BLaER1 treated with 17β-estradiol and CSF1 and Interleukin-3, amounts not matched to agents 10 nM and 100 nM (cell line): ENCODE measurements at regions not wholly inside any gene's neighbourhood (a gene's known extent, or its start where the extent isn't known, plus 50 kb on each side); places are given as distances from the start of the nearest gene placed in this dataset.
"Not testable (repeated sequence)": the region's sequence is repeated elsewhere in the genome, so short reads cannot be mapped to it uniquely, and the experiment has no call there.

Experiments
- H3K27ac ChIP-seq, 11 experiments: shearing (Covaris generic); formaldehyde crosslinking; 2 replicates each; pipeline ENCODE4 v1.8.1; 2022
- H3K27me3 ChIP-seq, 11 experiments: shearing (Covaris generic); formaldehyde crosslinking; 2 replicates each; pipeline ENCODE4 v1.8.1; 2022
- H3K36me3 ChIP-seq, 11 experiments: shearing (Covaris generic); formaldehyde crosslinking; 2 replicates each; pipeline ENCODE4 v1.8.1; 2022
- H3K4me1 ChIP-seq, 10 experiments: shearing (Covaris generic); formaldehyde crosslinking; 2 replicates each; pipeline ENCODE4 v1.8.1; 2022
- H3K4me2 ChIP-seq, 11 experiments: shearing (Covaris generic); formaldehyde crosslinking; 2 replicates each; pipeline ENCODE4 v1.8.1; 2022
- H3K4me3 ChIP-seq, 10 experiments: shearing (Covaris generic); formaldehyde crosslinking; 2 replicates each; pipeline ENCODE4 v1.8.1; 2022
- H3K9ac ChIP-seq, 11 experiments: shearing (Covaris generic); formaldehyde crosslinking; 2 replicates each; pipeline ENCODE4 v1.8.1; 2022
- H3K9me3 ChIP-seq, 11 experiments: shearing (Covaris generic); formaldehyde crosslinking; replicated peaks in 1 of 11; 2 replicates each; pipeline ENCODE4 v1.8.1; 2022
- H4K20me1 ChIP-seq, 11 experiments: shearing (Covaris generic); formaldehyde crosslinking; 2 replicates each; pipeline ENCODE4 v1.8.1; 2022
- Cebpa-rat ChIP-seq, 11 experiments: shearing (Covaris generic); IDR thresholded peaks; 2 replicates each; pipeline ENCODE4 v1.8.1; 2022

DNA sequence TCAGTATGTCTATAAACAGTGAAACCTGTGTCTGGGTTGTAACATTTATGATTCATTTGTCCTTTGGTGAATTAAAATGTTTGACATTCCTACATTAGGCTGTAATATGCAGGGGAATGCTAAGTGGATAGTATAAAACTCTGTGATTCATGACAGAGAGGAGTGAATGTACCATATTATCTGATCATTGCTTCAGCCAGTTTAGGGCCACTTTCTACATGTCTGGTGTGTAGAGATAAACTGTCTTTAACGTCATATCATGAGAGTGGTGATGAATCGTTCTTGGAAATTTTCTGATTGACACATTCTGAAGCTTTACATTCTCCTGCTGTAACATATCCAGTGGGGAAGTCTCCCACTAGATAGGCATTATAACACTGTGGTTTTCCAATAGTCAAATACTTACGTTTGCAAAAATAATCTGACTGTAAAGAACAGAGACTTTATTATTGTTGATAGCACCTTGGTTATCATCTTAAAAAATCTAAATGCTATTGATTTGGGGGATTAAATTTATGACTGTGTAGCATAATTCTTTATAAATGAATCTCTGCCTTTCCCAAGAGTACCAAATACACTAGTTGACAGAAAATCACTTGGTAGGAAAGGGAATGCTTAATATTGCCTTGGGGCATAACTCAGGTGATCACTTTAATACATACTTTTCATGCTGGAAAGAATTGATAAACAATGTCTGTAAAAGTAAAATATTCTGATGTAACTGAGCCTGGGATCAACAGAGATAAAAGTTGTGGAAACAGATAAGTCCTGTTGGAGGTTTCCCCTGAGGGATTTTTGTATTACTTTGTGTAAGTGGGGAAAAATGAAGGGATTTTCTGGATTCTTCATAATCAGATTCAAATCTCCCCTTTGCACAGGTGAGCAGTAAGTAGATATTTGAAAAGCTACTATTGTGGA, 427.9 kb downstream of the JRKL start:
- TF ChIP-seq Cebpa-rat (IDR thresholded peaks at IDR 0.05): no peak
- no peak overlapping the region for H3K9ac ChIP-seq
- no peaks in the 10 kb centered on the region for H3K9me3 ChIP-seq
- no peaks in the 10 kb centered on the region for H4K20me1 ChIP-seq
- H3K4me2 ChIP-seq: no peak overlapping the region
- no peak overlapping the region for H3K27ac ChIP-seq
- no peaks in the 10 kb centered on the region for H3K4me1 ChIP-seq
- no peaks in the 10 kb centered on the region for H3K36me3 ChIP-seq
- H3K4me3 ChIP-seq: no peak overlapping the region
- H3K27me3 ChIP-seq: no peaks in the 10 kb centered on the region

DNA sequence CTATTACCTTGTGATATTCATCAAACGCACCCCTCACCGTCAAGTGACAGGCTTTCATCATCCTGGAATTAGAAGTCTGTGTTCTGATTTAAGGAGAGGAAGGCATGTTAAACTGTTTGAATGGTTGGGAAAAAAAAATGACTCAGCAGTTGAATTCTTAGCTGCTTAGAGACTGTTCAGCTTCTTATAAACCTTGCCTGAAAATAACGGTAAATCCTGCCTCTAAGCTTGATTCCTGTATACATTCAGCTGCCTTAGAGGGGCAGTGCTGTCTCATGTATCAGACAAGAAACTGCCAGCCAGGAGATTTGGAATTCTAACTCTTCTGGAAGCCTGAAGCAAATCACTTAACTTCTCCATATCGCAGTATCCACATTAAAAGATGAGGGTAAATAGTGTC, 437.4 kb downstream of the JRKL start:
- H4K20me1 ChIP-seq: no peaks in the 10 kb centered on the region

DNA sequence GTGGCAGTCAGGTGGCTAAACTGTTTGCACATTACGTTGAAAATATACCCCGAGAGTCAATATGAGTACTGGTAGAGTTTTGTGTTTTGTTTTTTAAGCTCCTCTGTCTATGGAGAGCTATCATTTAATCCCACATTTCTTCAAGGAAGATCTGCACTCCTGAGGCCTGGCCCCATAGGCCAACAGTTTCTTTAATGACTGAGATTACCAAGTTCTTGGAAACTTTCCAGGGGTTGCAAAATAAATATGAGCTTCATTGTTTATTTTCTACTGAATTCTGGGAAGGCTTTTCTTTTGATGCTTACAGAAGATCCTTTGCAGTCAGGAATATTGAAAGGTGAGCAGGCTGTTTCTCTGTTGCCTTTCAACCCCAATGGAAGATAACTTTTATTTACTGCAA, 452.0 kb downstream of the JRKL start:
- no peak for TF ChIP-seq Cebpa-rat (IDR thresholded peaks at IDR 0.05)
- no peak overlapping the region for H3K4me2 ChIP-seq
- no peaks in the 10 kb centered on the region for H3K4me1 ChIP-seq
- H4K20me1 ChIP-seq: no peaks in the 10 kb centered on the region
- no peak overlapping the region for H3K9ac ChIP-seq
- no peak overlapping the region for H3K27ac ChIP-seq
- no peaks in the 10 kb centered on the region for H3K9me3 ChIP-seq
- no peak overlapping the region for H3K4me3 ChIP-seq
- no peaks in the 10 kb centered on the region for H3K27me3 ChIP-seq
- no peaks in the 10 kb centered on the region for H3K36me3 ChIP-seq

More for the DNA sequence above, 437.4 kb downstream of the JRKL start:
- H3K27me3 ChIP-seq: no peaks in the 10 kb centered on the region
- no peak overlapping the region for H3K9ac ChIP-seq
- no peak overlapping the region for H3K27ac ChIP-seq
- no peaks in the 10 kb centered on the region for H3K4me1 ChIP-seq
- no peak overlapping the region for H3K4me3 ChIP-seq
- H3K4me2 ChIP-seq: no peak overlapping the region
- no peaks in the 10 kb centered on the region for H3K9me3 ChIP-seq
- TF ChIP-seq Cebpa-rat (IDR thresholded peaks at IDR 0.05): no peak
- no peaks in the 10 kb centered on the region for H3K36me3 ChIP-seq

DNA sequence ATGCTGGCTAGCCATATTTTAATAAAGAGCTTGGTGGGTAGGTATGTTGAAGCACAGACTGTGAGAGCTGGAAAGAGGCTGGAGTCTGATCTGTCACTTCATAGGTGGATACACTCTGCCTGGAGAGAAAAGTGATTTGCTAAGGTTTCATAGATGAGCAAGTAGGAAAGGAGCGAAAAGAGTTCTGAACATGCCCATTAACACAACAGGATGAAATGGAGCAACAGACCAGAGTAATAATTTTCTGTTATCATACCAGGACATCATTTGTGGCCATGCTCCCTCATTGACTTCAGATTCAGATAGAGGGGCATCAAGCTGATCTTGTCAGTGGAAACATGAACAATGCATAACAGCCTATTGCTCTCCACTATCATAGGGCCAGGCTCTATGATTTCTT, 452.9 kb downstream of the JRKL start:
- Histone ChIP-seq H3K27me3 (no peaks in the 10 kb centered on the region), H3K36me3 (no peaks in the 10 kb centered on the region), H3K27ac (no peak overlapping the region), H4K20me1 (no peaks in the 10 kb centered on the region), H3K9ac (no peak overlapping the region), H3K4me3 (no peak overlapping the region), H3K4me2 (no peak overlapping the region), H3K4me1 (no peaks in the 10 kb centered on the region), H3K9me3 (no peaks in the 10 kb centered on the region)
- no peak for TF ChIP-seq Cebpa-rat (IDR thresholded peaks at IDR 0.05)

DNA sequence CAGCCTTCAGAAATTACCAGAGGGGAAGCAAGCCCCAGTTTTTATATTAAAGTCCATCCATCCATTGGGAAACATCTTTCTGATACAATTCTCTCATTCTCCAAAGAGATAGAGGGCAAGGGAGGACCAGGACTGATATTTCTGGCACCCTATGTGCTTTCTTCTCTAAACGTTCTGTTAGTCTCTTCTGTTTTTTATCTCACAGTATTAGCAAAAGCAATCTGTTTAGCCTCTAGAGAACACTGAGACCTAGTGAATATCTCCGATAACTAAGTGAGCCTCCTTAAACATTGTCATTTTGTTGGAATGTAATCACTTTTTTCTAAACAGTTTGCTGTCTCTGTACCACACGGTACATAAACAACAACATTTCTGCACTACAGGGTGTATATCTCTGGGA, 464.6 kb downstream of the JRKL start:
- Histone ChIP-seq H3K27ac (no peak overlapping the region), H3K9me3 (peaks cover 0 to 9% (median 0%) of the 10 kb centered on the region in 11 experiments; a peak in 4 of 22 replicates), H4K20me1 (no peaks in the 10 kb centered on the region), H3K36me3 (no peaks in the 10 kb centered on the region), H3K4me2 (no peak overlapping the region), H3K27me3 (no peaks in the 10 kb centered on the region), H3K4me1 (no peaks in the 10 kb centered on the region), H3K4me3 (no peak overlapping the region), H3K9ac (no peak overlapping the region)
- no peak for TF ChIP-seq Cebpa-rat (IDR thresholded peaks at IDR 0.05)

DNA sequence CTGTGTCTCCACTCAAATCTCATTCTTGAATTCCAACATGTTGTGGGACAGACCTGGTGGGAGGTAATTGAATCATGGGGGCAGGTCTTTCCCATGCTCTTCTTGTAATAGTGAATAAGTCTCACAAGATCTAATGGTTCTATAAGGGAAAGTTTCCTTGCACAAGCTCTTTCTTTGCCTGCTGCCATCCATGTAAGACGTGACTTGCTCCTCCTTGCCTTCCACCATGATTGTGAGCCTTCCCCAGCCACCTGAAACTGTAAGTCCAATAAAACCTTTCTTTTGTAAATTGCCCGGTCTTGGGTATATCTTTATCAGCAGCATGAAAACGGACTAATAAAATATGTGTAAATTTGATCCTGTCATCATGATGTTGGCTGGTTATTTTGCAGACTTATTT, 471.9 kb downstream of the JRKL start:
- not testable (repeated sequence) for H3K4me3 ChIP-seq, H3K27me3 ChIP-seq, H3K4me2 ChIP-seq, H3K9ac ChIP-seq, H4K20me1 ChIP-seq, H3K27ac ChIP-seq, H3K36me3 ChIP-seq
- Histone ChIP-seq H3K9me3 (peaks cover 9 to 19% (median 17%) of the 10 kb centered on the region in 11 experiments; a peak in 20 of 22 replicates), H3K4me1 (peaks cover 6 to 17% (median 13%) of the 10 kb centered on the region in 10 experiments; a peak in 16 of 20 replicates)

DNA sequence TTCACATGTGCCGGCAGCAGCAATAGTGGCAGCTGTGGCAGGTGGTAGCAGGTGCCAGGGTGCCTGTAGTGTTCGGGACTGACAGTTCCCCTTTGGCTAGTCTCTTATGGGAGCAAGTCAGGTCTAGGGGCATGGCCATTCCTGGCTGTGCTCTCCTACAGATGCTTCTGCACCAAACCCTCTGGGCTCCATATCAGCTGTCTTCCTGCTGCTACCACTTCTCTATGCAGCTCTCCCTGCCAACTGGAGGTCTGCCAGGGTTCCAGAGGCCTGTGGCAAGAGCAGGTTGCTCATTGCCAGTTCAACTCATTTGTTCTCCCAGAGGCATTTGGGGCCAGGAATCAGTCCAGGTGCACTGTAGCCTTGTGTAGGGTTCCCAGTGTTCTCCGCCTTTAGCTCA, 473.7 kb downstream of the JRKL start:
- peaks cover 9 to 19% (median 17%) of the 10 kb centered on the region in 11 experiments; a peak in 20 of 22 replicates for H3K9me3 ChIP-seq
- H3K27me3 ChIP-seq: no peaks in the 10 kb centered on the region
- H4K20me1 ChIP-seq: no peaks in the 10 kb centered on the region
- peaks cover 6 to 17% (median 13%) of the 10 kb centered on the region in 10 experiments; a peak in 16 of 20 replicates for H3K4me1 ChIP-seq
- no peak overlapping the region for H3K27ac ChIP-seq
- H3K36me3 ChIP-seq: no peaks in the 10 kb centered on the region
- no peak overlapping the region for H3K4me3 ChIP-seq
- H3K9ac ChIP-seq: no peak overlapping the region
- H3K4me2 ChIP-seq: no peak overlapping the region
- no peak for TF ChIP-seq Cebpa-rat (IDR thresholded peaks at IDR 0.05)

DNA sequence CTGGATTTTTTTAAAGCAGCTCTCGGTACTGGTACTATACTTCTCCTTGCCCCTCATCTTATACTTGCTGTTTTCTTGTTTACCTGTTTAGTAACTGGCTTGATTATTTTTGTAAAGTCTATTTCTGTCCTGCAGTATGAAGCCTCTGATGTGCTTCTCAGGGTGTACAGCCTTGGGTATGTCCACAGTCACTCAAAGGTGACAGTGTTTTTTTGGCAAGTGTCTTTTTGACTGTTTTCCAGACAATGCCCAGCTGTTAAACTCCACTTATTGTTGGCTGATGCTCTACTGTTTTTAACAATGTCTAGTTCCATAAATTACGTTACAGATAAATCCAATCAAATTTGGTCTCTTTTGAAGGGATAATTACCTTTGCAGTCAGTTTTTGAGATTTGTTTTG, 475.2 kb downstream of the JRKL start:
- Histone ChIP-seq H3K36me3 (no peaks in the 10 kb centered on the region), H3K4me2 (peak overlapping the region in 10 of 11 experiments; percentile 15 to 69 (median 58); a peak in 16 of 22 replicates), H3K27ac (no peak overlapping the region), H4K20me1 (no peaks in the 10 kb centered on the region), H3K4me3 (no peak overlapping the region), H3K9ac (no peak overlapping the region), H3K9me3 (peaks cover 9 to 19% (median 17%) of the 10 kb centered on the region in 11 experiments; a peak in 20 of 22 replicates), H3K4me1 (peaks cover 6 to 17% (median 13%) of the 10 kb centered on the region in 10 experiments; a peak in 16 of 20 replicates), H3K27me3 (no peaks in the 10 kb centered on the region)
- no peak for TF ChIP-seq Cebpa-rat (IDR thresholded peaks at IDR 0.05)

DNA sequence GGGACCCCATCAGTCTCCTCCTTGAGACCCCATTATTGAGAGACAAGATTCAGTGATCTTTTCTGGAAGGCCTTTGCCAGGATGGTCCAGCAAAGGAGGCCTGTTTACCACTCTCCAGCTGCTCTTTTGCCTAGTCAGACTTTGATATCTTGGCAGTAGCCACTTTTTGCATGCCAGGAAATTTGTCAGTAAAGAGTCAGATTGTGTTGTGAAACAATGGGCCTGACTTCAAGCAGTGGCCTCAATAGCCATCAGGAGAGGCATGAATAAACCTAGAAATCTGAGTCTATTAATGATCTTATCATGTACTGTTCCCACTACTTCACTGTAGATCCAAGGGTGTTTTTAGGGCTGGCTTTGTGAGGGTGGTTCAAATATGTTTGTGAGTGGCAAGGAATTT, 479.4 kb downstream of the JRKL start:
- Histone ChIP-seq H3K9ac (no peak overlapping the region), H3K9me3 (no peaks in the 10 kb centered on the region), H4K20me1 (no peaks in the 10 kb centered on the region), H3K4me1 (peaks cover 6 to 17% (median 13%) of the 10 kb centered on the region in 10 experiments; a peak in 16 of 20 replicates), H3K27me3 (no peaks in the 10 kb centered on the region), H3K4me3 (no peak overlapping the region), H3K27ac (no peak overlapping the region), H3K4me2 (no peak overlapping the region), H3K36me3 (no peaks in the 10 kb centered on the region)
- TF ChIP-seq Cebpa-rat (IDR thresholded peaks at IDR 0.05): no peak

DNA sequence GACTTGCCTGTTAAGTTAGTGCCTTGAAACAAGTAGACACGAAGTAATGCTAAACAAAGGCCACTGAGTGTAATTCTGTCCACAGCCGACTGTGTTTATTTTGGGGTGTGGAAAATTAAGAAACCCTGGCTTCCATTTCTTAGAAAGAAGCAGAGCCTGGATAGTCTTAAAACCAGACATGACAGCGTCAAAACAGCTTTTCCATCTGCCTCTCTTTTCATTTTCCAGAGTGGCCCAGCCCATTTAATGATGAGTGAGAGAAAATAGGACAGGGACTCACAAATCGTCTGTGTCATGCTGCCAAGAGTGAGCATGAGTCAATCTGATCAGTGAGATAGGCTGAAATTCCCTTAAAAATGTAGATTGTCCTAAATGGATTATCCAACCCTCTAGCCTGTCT, 485.9 kb downstream of the JRKL start:
- Histone ChIP-seq H3K4me1 (no peaks in the 10 kb centered on the region), H3K27ac (no peak overlapping the region), H3K9me3 (peaks cover 15 to 18% (median 17%) of the 10 kb centered on the region in 11 experiments), H3K36me3 (no peaks in the 10 kb centered on the region), H4K20me1 (no peaks in the 10 kb centered on the region), H3K4me2 (no peak overlapping the region), H3K27me3 (no peaks in the 10 kb centered on the region), H3K4me3 (no peak overlapping the region), H3K9ac (no peak overlapping the region)
- no peak for TF ChIP-seq Cebpa-rat (IDR thresholded peaks at IDR 0.05)
